Skin of body (tissue), 1 donor: ENCODE measurements at regions not wholly inside any gene's neighbourhood (a gene's known extent, or its start where the extent isn't known, plus 50 kb on each side); places are given as distances from the start of the nearest gene placed in this dataset.

Experiments
- DNase-seq: peaks from one replicate; lab custom pipeline; 2025; lab: John Stamatoyannopoulos, UW

GRCh38 chr11:97938789-97939188 lies 1082.0 kb upstream of the CNTN5 start:
- no peak for DNase-seq

GRCh38 chr11:97943493-97943892 lies 1077.3 kb upstream of the CNTN5 start:
- no peak for DNase-seq

- DNase-seq = no peak
These were observed 1072.0 kb upstream of the CNTN5 start for GRCh38 chr11:97948793-97949192.

GRCh38 chr11:97955595-97955994 lies 1065.2 kb upstream of the CNTN5 start:
- DNase-seq = no peak

GRCh38 chr11:97956904-97957303 lies 1063.8 kb upstream of the CNTN5 start:
- DNase-seq = no peak

- no peak for DNase-seq
These were observed 1059.3 kb upstream of the CNTN5 start for GRCh38 chr11:97961431-97961830.

- no peak for DNase-seq
These were observed 1058.0 kb upstream of the CNTN5 start for GRCh38 chr11:97962758-97963157.

GRCh38 chr11:97963528-97964331 lies 1057.0 kb upstream of the CNTN5 start:
- DNase-seq = no peak

- no peak for DNase-seq
These were observed 1056.3 kb upstream of the CNTN5 start for GRCh38 chr11:97964332-97965004.

GRCh38 chr11:97965849-97966646 lies 1054.7 kb upstream of the CNTN5 start:
- DNase-seq = no peak

GRCh38 chr11:97966901-97967300 lies 1053.8 kb upstream of the CNTN5 start:
- no peak for DNase-seq

- no peak for DNase-seq
These were observed 1052.7 kb upstream of the CNTN5 start for GRCh38 chr11:97968071-97968470.

- no peak for DNase-seq
These were observed 1048.0 kb upstream of the CNTN5 start for GRCh38 chr11:97972731-97973130.

- no peak for DNase-seq
These were observed 1047.3 kb upstream of the CNTN5 start for GRCh38 chr11:97973352-97973857.

GRCh38 chr11:97974798-97975498 lies 1045.8 kb upstream of the CNTN5 start:
- DNase-seq = no peak

- no peak for DNase-seq
These were observed 1043.0 kb upstream of the CNTN5 start for GRCh38 chr11:97977726-97978125.

- no peak for DNase-seq
These were observed 1041.0 kb upstream of the CNTN5 start for GRCh38 chr11:97979741-97980140.

GRCh38 chr11:97982512-97982911 lies 1038.2 kb upstream of the CNTN5 start:
- no peak for DNase-seq

GRCh38 chr11:97989121-97989520 lies 1031.6 kb upstream of the CNTN5 start:
- no peak for DNase-seq

- DNase-seq = no peak
These were observed 1030.4 kb upstream of the CNTN5 start for GRCh38 chr11:97990162-97990920.

- no peak for DNase-seq
These were observed 1027.2 kb upstream of the CNTN5 start for GRCh38 chr11:97993562-97993961.
